Brain pericyte (primary cell): ENCODE measurements at regions not wholly inside any gene's neighbourhood (a gene's known extent, or its start where the extent isn't known, plus 50 kb on each side); places are given as distances from the start of the nearest gene placed in this dataset.
"Not testable (repeated sequence)": the region's sequence is repeated elsewhere in the genome, so short reads cannot be mapped to it uniquely, and the experiment has no call there.

Experiments used
- DNase-seq: peaks from one replicate; pipeline ENCODE4 v3.0.0-alpha.2; 2012; ENCODE audit warnings: low read depth, low spot score

DNA sequence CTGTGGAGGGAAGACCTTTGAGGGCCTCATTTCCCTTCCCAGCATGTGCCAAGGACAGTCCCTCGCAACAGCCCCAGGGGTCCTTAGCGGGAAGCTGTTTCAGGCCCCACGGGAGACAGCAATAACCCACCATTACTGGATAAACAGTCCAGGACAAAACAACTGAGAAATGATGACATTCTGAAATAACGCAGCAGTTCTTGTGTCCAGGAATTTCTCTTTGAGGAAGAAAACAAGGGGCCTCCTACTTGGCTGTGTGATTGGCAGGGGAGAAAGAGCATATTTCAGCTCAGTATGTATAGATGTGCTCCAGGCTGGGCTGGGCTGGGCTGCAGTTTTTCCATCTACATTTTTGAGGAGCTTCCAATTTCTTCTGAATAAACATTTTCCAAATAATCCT, 82.2 kb upstream of the THBS1 start:
- no peak for DNase-seq

DNA sequence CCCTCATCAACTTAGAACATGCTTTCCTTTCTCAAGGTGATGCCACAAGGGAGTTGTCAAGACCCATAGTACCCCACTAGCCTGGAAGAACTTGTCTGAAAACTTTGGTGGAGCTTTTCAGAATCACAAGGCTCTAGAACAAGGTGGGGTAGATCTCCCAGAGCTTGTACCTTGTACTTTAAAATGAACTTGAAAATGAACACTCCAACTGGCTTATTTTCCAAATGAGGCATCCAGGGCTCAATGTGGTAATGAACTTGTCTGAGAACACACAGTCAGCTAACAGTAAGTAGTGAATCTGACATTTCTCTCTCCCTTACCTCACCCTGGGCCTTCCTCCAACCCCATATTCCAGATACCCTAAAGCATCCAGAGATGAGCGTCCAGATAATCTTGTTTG, 81.8 kb upstream of the THBS1 start:
- no peak for DNase-seq

DNA sequence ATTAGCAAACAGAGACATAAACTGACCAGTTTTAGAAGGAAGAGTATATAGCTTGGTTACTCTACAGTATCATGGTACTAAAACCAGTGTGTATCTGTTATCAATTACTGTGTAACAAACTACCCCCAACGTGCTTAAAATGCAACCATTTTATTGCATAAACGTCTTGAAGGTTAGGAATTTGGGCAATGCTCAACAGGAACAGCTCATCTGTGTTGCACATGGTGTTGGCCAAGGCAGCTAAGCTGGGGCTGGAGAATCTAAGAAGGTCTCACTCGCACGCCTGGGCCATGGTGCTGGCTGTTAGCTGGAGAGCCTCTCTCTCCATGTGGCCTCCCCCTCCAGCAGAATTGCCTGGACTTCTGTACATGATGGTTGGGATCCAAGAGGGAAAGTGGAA, 81.2 kb upstream of the THBS1 start:
- no peak for DNase-seq

DNA sequence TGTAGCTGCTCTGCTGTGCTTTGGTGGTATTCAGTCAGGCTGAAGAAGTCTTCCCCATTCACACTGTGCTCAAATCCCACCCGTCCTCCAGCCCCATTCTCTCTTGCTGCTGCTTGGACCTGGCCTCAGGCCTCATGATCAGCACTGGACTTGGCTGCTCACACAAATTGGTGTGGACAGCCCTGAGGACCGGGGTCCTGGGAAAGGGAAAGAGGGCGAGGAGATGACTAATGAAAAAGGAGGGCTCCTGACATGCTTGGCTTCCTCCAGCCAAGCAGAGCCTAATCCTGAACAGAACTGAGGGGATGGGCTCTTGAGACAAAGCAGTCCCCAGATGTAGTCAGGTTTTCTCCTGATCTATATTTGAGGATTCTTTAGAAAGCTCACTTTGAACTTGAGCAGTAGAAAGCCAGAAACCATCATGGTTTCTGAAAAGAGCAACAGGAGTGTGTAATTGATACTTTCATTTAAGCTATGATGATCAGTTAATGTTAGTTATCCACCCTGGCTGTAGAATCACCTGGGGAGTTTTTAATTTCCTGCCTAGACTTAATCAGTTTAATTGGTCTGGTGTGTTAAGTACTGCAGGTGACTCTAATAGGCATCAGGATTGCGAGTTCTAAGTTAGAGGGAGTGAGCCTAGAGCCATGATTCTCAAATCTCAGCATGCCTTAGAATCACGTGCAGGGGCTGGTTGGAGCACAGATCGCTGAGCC, 79.4 kb upstream of the THBS1 start:
- DNase-seq: no peak

DNA sequence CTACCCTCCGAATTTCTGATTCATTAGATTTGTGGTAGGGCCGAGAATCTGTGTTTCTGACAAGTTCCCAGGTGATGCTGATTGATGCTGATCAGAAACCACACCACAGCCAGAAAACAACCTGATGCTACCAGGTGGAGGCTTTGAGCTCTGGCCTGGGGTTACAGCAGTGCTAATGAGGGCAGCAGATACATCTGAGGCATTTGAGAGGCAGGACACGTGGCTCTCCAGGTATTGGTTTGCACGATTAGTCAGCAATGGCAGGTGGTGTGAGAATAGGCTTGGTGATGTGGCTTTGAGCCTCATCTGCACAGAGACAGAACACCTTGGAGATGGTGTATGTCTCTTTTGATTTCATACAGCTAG, 78.8 kb upstream of the THBS1 start:
- DNase-seq: no peak

DNA sequence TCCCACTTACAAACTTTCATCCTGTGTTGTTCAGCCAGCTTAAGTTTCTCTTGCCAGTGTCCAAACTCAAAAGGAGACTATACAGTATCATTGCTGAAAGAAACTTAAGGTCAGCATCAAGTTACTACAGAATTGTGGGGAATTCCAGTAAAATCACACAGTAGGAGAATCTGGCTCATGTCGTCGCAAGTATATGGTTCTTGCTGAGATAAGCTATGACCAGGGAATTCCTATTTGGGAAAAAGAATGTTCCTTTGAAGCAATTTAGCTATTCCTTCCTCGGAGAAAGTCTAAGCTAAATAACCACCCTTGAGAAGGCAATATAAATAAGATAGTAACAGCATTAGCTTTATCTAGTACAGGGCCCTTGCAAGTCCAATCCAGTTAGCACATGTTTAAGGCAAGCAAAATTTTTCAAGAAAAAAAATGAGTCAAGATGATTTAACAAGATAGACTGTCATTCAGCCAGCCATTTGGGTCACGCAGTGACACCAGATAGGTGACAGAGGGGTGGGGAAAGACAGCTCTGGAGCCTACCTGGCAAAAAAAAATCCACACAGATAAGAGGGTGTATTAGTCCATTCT, 78.2 kb upstream of the THBS1 start:
- DNase-seq: no peak

DNA sequence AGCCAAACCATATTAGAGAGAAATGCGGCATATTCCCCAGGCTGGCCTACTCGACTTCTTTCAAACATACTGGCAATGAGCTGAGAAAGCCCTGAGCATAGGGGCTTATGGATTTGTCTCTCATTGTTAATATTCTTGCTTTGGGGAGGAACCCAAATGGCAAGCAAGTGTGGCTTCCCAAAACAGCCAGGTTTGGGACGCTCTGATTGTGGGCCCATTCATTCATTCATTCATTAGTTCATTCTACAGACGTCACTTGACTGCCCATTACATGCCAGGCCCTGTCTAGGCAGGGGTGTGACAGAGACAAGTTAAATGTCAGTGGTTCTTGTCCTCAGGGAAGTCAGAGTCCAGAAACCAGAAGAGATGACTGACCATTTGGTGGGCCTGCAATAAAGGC, 77.4 kb upstream of the THBS1 start:
- no peak for DNase-seq

DNA sequence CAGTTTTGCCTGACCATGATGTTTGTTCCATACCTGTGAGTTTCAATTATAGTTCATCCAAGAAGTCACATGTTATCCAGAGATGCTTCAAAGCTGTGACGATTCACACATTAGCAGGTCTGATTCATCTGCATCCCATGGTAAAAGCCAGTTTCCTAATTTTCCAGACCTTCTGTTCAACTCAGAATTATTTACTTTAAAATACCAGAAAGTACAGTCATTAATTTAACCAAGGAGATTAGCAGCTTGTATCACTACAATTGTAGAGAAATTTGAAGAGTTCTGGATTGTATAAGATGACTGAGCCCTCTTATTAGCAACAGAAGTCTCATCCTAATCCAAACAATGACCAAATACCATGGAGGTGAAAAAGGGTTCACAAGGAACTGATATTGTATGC, 76.1 kb upstream of the THBS1 start:
- DNase-seq: no peak

DNA sequence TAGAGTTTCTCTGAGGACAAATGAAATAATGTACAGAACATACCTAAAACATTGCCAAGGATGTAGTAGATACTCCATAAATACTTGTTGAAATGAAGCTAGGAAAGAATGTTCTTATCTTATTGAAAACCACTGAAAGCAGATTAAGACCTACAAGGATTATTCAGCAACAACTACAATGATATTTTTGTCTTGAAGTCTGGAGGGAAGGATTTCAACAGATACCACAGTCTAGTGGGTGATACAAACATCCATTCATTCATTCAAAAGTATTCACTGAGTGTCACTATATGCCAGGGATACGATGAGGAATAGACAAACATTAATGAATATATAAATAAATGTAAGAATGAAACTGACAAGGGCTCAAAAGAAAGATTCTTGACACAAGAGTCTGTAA, 74.7 kb upstream of the THBS1 start:
- no peak for DNase-seq

DNA sequence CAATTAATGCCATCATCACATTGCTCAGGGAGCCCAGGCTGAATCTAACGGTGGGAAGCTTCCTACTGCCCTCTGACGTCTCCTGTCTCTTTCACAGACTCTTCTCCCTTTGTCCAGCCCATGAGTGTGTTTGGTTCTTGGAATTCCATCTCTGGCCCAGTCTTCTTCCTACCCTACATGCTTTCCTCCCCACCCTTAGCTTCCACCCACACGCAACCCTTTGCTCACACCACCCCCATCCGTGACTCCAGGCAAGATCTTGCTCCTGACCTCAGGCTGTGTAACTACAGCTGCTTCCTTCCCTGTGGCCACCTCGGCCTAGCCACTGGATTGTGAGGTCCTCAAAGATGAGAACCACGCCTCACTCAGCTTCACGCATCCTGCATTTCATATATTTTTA, 72.3 kb upstream of the THBS1 start:
- no peak for DNase-seq

DNA sequence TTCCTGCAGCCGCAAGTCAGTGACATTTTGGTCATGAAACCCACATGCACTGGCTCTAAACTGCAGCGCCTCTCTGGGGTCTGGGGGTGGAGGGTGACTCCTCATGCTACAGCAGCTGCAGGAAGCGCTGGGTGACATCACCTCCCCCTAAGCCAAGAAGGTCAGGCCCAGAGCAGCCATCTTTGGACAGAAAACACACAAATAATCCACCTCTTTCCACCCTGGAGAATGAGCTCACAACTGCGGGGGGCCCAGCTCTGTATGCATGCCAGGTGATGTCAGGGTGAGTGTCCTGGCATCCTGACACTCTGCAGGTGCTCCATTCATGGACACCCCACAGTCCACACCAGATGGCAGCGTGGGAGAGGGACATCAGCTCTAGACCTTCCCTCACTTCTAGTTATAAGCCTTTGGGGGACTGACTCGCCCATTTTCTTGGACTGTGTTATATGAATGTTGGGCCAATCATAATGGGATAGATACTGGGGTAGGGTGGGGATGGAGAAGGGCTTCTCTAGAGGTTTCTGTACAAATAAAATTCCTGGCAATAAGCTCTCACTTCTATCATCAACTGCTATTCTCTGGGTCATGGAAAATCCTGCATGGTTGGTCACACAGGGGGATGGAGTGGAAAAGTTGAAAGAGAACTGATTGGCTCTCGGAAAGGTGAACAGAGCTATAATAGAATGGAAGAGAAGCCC, 70.7 kb upstream of the THBS1 start:
- no peak for DNase-seq

DNA sequence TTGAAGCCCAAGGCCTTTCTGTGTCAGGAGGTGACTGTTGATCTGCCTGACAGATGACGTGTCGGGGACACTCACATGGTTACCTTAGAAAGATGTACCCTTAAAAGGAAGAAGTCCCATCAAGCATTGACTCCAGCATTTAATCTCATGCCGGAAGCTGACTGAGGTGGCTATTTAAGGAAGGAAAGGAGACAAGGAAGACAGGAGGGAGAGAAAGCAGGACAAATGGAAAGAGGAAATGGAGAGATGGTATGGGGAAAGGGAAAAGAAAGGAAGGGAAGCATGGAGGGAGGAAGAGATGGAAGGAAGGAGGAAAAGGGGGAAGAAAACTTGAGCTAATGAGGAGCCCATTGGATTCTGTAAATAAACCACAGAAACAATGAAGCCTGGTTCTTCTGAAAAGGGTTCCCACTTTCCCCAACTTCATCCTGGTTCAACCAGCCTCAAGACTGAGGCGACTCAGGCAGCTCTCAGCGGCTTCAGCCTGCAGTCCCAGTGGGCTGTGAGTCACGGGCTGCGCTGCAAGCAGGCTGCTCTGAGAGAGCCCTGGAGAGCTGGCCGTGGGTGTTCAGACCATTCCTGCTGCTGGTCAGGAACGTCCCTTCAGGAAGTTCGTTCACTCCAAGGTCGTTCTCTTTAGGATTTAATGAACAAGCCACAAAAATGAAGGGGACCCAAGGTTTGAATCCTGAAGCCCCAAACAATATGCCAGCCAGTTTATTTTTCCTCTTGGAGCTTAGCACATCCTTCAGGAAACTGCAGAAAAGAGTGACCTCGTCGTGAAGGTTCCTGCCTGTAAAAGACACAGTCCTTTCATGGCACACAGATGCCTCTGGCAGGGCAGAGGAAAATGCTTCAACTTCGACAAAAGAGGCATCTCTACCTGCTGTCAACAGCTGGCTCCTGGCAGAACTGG, 69.6 kb upstream of the THBS1 start:
- DNase-seq: peak; percentile 29

DNA sequence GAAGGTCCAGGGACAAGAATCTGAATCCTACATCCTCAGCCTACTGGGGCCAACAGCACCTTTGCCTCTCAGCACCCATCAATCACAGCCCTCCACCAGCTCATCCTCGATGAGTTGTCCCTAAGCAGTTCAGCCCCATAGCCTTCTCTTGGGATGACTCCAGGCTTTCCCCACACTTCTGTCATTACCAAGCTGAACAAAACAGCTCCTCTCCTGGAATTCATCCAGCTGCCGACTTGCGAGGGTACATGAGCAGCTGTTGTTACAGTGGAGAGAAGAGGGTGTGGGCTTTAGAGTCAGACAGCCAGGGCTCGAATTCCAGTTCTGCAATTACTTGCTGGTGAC, 69.0 kb upstream of the THBS1 start:
- no peak for DNase-seq

DNA sequence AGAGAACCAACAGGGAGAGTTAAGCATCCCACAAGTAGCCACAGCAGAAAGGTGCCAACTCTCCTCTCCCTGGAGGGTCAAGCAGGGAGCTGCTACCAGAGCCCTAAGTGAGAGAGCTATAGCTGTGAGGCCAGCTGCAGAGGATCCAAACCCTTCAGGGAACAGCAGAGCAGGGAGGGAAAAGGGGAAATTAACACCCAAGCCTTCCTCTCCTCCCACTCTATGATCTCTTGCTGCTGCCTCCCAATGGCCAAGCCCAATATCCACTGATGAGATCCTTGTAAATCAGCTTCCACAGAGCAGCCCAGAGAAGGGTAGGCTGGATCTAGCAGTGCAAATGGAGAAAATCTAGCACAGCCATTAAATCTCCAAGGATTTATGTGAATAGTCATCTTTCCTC, 68.2 kb upstream of the THBS1 start:
- no peak for DNase-seq

DNA sequence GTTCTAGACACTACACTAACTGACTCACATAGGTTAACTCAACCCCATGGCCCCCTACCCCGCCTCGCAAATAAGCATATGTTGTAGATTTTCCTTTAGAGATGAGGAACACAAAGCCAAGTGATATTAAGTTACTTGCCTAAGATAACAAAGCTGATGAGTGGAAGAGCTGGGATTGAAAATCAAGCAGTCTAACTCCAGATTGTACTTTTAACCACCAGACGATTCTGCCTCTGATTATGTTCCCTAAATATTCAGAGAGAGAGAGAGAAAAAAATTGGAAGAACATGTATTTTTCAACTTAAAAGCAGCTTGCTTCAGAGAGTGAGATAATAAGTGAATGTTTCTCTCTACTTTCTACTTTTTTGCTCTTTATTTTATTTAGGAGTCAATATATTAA, 66.9 kb upstream of the THBS1 start:
- DNase-seq: no peak

DNA sequence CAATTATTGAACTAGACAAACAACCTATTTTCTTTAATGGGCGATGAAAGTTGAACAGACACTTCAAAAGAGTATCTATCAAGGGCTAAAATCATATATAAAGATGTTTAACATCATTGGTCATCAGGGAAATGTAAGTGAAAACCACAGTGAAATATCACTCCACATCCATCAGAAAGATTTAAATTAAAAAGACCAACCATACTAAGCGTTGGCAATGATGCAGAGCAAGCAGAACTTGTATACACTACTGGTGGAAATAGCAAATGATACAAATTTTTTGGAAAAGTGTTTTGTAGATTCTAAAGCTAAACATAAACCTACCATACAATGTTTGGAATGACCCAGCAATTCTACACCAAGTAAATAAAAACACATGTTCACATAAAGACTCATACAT, 65.9 kb upstream of the THBS1 start:
- no peak for DNase-seq

DNA sequence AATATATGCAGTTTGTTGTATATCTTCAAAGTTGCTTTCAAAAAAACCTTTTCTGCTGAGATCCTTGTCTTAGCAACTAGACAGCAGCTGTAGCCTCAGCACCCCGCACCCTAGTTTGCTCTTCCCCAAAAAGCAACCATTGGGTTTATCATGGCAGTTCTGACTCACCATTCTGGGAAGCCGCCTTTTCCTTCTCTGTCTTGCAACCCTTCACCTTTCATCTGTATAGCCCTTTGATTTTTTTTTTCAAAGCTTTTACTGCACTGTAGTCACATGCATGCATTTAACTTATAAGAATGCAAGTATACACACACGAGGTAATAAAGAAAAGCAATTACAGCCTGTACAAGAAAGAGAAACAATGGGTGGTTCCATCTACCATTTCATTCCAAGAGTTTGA, 65.1 kb upstream of the THBS1 start:
- no peak for DNase-seq

DNA sequence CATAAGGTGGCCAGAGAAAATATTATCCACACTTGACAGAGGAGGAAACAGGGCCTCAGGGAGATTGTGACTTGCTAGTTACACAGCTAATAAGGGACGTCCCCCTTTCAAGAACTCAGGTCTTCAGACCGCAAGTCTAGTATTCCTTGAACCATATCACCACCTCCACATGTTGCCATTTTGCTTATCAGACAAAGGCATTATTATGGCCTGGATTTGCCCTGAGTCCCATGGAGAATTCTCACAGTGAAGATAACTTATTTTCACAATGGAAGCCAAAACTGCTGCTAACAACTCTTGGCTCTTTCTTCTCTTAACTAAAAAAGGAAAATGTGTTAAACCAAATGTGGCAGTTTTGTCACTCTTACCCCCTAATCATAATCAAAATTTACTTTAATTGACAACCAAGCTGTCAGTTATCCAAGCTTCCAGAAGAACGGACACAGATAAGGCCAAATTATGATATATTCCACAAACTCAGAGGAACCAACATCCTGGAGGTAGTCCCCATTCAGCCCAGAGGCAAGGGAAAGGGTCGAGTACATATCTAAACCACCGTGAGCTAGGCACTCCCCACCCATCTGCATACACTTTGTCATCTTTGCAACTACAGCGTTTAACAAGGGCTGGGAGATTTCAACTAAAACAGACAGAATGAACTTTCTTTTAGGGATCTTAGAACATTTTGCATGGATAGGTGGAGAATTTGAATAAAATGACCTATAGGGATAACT, 63.6 kb upstream of the THBS1 start:
- DNase-seq: no peak

DNA sequence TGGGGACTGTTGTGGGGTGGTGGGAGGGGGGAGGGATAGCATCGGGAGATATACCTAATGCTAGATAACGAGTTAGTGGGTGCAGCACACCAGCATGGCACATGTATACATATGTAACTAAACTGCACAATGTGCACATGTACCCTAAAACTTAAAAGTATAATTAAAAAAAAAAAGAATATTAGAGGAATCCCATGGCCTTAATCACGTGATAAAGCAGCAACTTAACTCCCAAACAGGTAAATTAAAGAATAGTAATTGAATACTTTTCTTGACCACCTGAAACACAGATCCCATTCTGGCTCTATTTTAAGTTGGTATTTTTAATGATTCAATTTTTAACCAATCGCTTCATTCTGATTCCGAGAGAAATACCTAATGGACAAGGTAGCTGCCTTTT, 56.9 kb upstream of the THBS1 start:
- not testable (repeated sequence) for DNase-seq

DNA sequence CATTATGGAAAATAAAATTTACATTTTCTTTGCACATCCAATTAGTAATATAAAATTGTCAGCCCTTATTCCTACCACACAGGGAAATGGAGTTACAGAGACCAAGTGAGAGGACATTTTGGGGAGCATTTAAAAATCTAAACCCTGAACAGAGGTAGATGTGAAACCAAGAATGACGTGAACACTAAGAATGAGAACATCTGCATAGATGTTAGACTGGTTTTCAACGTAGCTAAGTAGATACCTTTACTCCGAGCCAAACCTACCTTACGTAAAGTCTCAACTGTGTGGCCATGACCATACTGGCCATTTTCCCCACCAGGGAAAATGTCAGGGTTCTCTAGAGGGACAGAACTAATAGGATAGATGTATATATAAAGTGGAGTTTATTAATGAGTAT, 51.4 kb upstream of the THBS1 start:
- no peak for DNase-seq

DNA sequence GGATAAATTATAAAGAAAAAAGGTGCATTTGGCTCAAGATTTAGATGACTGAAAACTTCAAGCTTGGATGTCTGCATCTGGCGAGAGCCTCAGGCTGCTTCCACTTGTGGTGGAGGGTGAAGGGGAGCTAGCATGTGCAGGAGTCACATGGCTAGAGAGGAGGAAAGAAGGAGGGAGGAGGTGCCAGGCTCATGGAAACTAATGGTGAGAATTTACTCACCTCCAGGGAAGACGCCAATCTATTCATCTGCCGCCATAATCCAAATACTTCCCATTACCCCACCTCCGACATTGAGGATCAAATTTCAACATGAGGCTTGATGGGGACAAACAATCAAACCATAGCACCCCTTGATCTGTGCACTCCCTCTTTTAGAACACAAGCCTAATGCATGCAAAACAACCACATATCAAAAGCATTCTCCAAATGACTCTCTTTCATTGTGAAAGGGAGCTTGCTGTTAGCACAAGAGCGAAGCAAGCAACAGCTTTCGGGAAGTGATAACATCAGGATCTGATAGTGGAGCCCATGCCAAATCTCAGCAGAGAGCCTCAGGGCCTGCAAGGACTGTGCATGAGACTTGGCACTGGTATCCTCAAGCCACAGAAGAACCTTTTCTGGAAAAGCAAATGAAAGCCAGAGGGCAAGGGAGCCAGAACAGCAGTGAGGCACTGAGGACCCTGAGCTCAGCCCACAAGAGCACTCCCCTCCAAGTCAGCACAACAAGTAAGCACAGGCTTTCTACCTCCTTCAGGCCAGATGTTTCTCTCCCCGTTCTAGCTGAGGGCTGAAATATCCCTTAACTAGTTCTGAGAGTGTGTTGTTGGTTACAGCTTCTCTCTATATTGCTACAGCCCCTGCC, 50.2 kb upstream of the THBS1 start:
- no peak for DNase-seq
